ENCODE measurements at regions not wholly inside any gene's neighbourhood (a gene's known extent, or its start where the extent isn't known, plus 50 kb on each side); places are given as distances from the start of the nearest gene placed in this dataset.
A peak's percentile ranks its signal among the peaks of the same experiment; 100 is the strongest.
"Not testable (repeated sequence)": the region's sequence is repeated elsewhere in the genome, so short reads cannot be mapped to it uniquely, and the experiment has no call there.

GRCh38 chr5:106423109-106423897 is 1247.4 kb downstream of the EFNA5 start:
- DNase-seq (ENCODE audit: low read depth), result no peak

GRCh38 chr5:106420102-106420501 is 1250.6 kb downstream of the EFNA5 start:
- no peak for DNase-seq (ENCODE audit: low read depth)

- no peak for DNase-seq (ENCODE audit: low read depth)
These were observed 1252.5 kb downstream of the EFNA5 start for GRCh38 chr5:106418196-106418595.

GRCh38 chr5:106417566-106417965 is 1253.2 kb downstream of the EFNA5 start:
- DNase-seq (ENCODE audit: low read depth), result no peak

GRCh38 chr5:106417163-106417562 is 1253.6 kb downstream of the EFNA5 start:
- DNase-seq (ENCODE audit: low read depth), result no peak

GRCh38 chr5:106415541-106415940 is 1255.2 kb downstream of the EFNA5 start:
- no peak for DNase-seq (ENCODE audit: low read depth)

- DNase-seq (ENCODE audit: low read depth), result no peak
These were observed 1256.4 kb downstream of the EFNA5 start for GRCh38 chr5:106414342-106414741.

- no peak for DNase-seq (ENCODE audit: low read depth)
These were observed 1258.1 kb downstream of the EFNA5 start for GRCh38 chr5:106412606-106413005.

- no peak for DNase-seq (ENCODE audit: low read depth)
These were observed 1262.2 kb downstream of the EFNA5 start for GRCh38 chr5:106408570-106408969.

GRCh38 chr5:106408141-106408540 is 1262.6 kb downstream of the EFNA5 start:
- DNase-seq (ENCODE audit: low read depth), result no peak

- DNase-seq (ENCODE audit: low read depth), result no peak
These were observed 1269.2 kb downstream of the EFNA5 start for GRCh38 chr5:106401561-106401960.

- DNase-seq (ENCODE audit: low read depth), result peak; percentile 13
These were observed 1271.3 kb downstream of the EFNA5 start for GRCh38 chr5:106399391-106399790.

- peak; percentile 77 for DNase-seq (ENCODE audit: low read depth)
These were observed 1273.0 kb downstream of the EFNA5 start for GRCh38 chr5:106397700-106398099.

- no peak for DNase-seq (ENCODE audit: low read depth)
These were observed 1277.5 kb downstream of the EFNA5 start for GRCh38 chr5:106393276-106393675.

- DNase-seq (ENCODE audit: low read depth), result no peak
These were observed 1278.0 kb downstream of the EFNA5 start for GRCh38 chr5:106392766-106393165.

- DNase-seq (ENCODE audit: low read depth), result not testable (repeated sequence)
These were observed 1283.0 kb downstream of the EFNA5 start for GRCh38 chr5:106387767-106388166.

GRCh38 chr5:106386287-106386686 is 1284.5 kb downstream of the EFNA5 start:
- no peak for DNase-seq (ENCODE audit: low read depth)

GRCh38 chr5:106380736-106381135 is 1290.0 kb downstream of the EFNA5 start:
- DNase-seq (ENCODE audit: low read depth), result no peak

- no peak for DNase-seq (ENCODE audit: low read depth)
These were observed 1294.2 kb downstream of the EFNA5 start for GRCh38 chr5:106376522-106376921.

GRCh38 chr5:106374956-106375355 is 1295.8 kb downstream of the EFNA5 start:
- no peak for DNase-seq (ENCODE audit: low read depth)

GRCh38 chr5:106368021-106368420 is 1302.7 kb downstream of the EFNA5 start:
- no peak for DNase-seq (ENCODE audit: low read depth)

- DNase-seq (ENCODE audit: low read depth), result no peak
These were observed 1303.5 kb downstream of the EFNA5 start for GRCh38 chr5:106367281-106367680.

- DNase-seq (ENCODE audit: low read depth), result no peak
These were observed 1307.2 kb downstream of the EFNA5 start for GRCh38 chr5:106363578-106363977.

GRCh38 chr5:106361905-106362304 is 1308.8 kb downstream of the EFNA5 start:
- DNase-seq (ENCODE audit: low read depth), result no peak

Measured in fibroblast of gingiva (primary cell).